Hematopoietic multipotent progenitor cell treated with erythropoietin and hydrocortisone succinate and interleukin-3 and kit ligand, for 17 days (in vitro differentiated cells): ENCODE measurements at regions not wholly inside any gene's neighbourhood (a gene's known extent, or its start where the extent isn't known, plus 50 kb on each side); places are given as distances from the start of the nearest gene placed in this dataset.

ENCODE experiments used
- DNase-seq: peaks from one replicate; pipeline ENCODE4 v3.0.0-alpha.2; 2015; ENCODE audit warnings: low spot score

- DNase-seq: no peak
Observed at GRCh38 chr5:167754501-167755021, 536.9 kb upstream of the WWC1 start.

GRCh38 chr5:167755420-167755819 is 536.0 kb upstream of the WWC1 start:
- DNase-seq: no peak

GRCh38 chr5:167759057-167759821 is 532.2 kb upstream of the WWC1 start:
- no peak for DNase-seq

- DNase-seq: no peak
Observed at GRCh38 chr5:167763772-167764171, 527.7 kb upstream of the WWC1 start.

- no peak for DNase-seq
Observed at GRCh38 chr5:167764641-167765289, 526.7 kb upstream of the WWC1 start.

- DNase-seq: no peak
Observed at GRCh38 chr5:167765352-167765751, 526.1 kb upstream of the WWC1 start.

- DNase-seq: no peak
Observed at GRCh38 chr5:167766957-167767356, 524.5 kb upstream of the WWC1 start.

GRCh38 chr5:167767795-167768194 is 523.6 kb upstream of the WWC1 start:
- no peak for DNase-seq

GRCh38 chr5:167769846-167770413 is 521.5 kb upstream of the WWC1 start:
- DNase-seq: no peak

GRCh38 chr5:167770461-167770860 is 521.0 kb upstream of the WWC1 start:
- no peak for DNase-seq

GRCh38 chr5:167771571-167771970 is 519.9 kb upstream of the WWC1 start:
- no peak for DNase-seq

GRCh38 chr5:167773668-167774301 is 517.7 kb upstream of the WWC1 start:
- no peak for DNase-seq

- DNase-seq: no peak
Observed at GRCh38 chr5:167777746-167778145, 513.7 kb upstream of the WWC1 start.

- DNase-seq: no peak
Observed at GRCh38 chr5:167778228-167778627, 513.2 kb upstream of the WWC1 start.

- no peak for DNase-seq
Observed at GRCh38 chr5:167779644-167780043, 511.8 kb upstream of the WWC1 start.

GRCh38 chr5:167780177-167780576 is 511.3 kb upstream of the WWC1 start:
- no peak for DNase-seq

- no peak for DNase-seq
Observed at GRCh38 chr5:167783145-167783817, 508.2 kb upstream of the WWC1 start.

- no peak for DNase-seq
Observed at GRCh38 chr5:167785106-167785505, 506.3 kb upstream of the WWC1 start.

GRCh38 chr5:167785901-167786300 is 505.5 kb upstream of the WWC1 start:
- no peak for DNase-seq

- no peak for DNase-seq
Observed at GRCh38 chr5:167786871-167787578, 504.4 kb upstream of the WWC1 start.

GRCh38 chr5:167790045-167790444 is 501.4 kb upstream of the WWC1 start:
- no peak for DNase-seq
